SK-N-SH (cell line): ENCODE measurements at regions not wholly inside any gene's neighbourhood (a gene's known extent, or its start where the extent isn't known, plus 50 kb on each side); places are given as distances from the start of the nearest gene placed in this dataset.

Experiments
- CTCF ChIA-PET: fragments of 300-600, 350-600 bp; formaldehyde crosslinking; extraction: SDS; loops from one replicate; lab custom pipeline; 2021; lab: Yijun Ruan, JAX
- POLR2A ChIA-PET: fragments of 350-600 bp; sonication (Branson Sonifier 250); formaldehyde crosslinking; extraction: SDS; loops from one replicate; lab custom pipeline; 2020; ENCODE audit warnings: antibody characterized with exemption, inconsistent platforms; lab: Yijun Ruan, JAX
- DNase-seq: peaks from one replicate; pipeline ENCODE4 v3.0.0; 2012
- H2AFZ ChIP-seq: fragments of 200-600 bp; sonication (generic); 2 replicates; pipeline ENCODE4 v1.8.1; 2016; ENCODE audit warnings: antibody characterized with exemption, mild to moderate bottlenecking, low read depth
- H3F3A ChIP-seq: fragments of 200-600 bp; sonication (generic); replicated peaks from 2 replicates; pipeline ENCODE3; 2016; ENCODE audit warnings: antibody characterized with exemption, mild to moderate bottlenecking; ENCODE audit not compliant: insufficient read depth
- H3K27ac ChIP-seq, 2 experiments: fragments of 200-500 bp in 1 of 2; fragments of 200-600 bp in 1 of 2; sonication (Bioruptor generic) in 1 of 2; sonication (generic), shearing (Covaris generic) in 1 of 2; 2 replicates each; pipeline versions ENCODE4 v1.5.1 to v1.6.1; 2014 to 2016; ENCODE audit warnings: low read depth in 2 of 2, inconsistent platforms in 1 of 2, low read length in 1 of 2, mild to moderate bottlenecking in 1 of 2, mixed read lengths in 1 of 2
- H3K27me3 ChIP-seq: fragments of 200-600 bp; sonication (generic), shearing (Covaris generic); 2 replicates; pipeline ENCODE4 v1.6.1; 2016; ENCODE audit warnings: mixed run types; ENCODE audit not compliant: insufficient read depth
- H3K36me3 ChIP-seq, 2 experiments: fragments of 200-500 bp in 1 of 2; fragments of 200-600 bp in 1 of 2; sonication (Bioruptor generic) in 1 of 2; sonication (generic) in 1 of 2; replicated peaks in 1 of 2; 2 replicates each; pipeline versions ENCODE3 to v1.5.1; 2014 to 2016; ENCODE audit warnings: low read length in 1 of 2, mild to moderate bottlenecking in 1 of 2; ENCODE audit not compliant: insufficient read depth in 2 of 2, control insufficient read depth in 1 of 2
- H3K4me1 ChIP-seq, 2 experiments: fragments of 200-500 bp in 1 of 2; fragments of 200-600 bp in 1 of 2; sonication (Bioruptor generic) in 1 of 2; sonication (generic), shearing (Covaris generic) in 1 of 2; 2 replicates each; pipeline versions ENCODE4 v1.5.1 to v1.6.1; 2014 to 2016; ENCODE audit warnings: low read depth in 1 of 2, low read length in 1 of 2, mixed run types in 1 of 2; ENCODE audit not compliant: insufficient read depth in 2 of 2, control insufficient read depth in 1 of 2
- H3K4me2 ChIP-seq: fragments of 200-600 bp; sonication (generic), shearing (Covaris generic); 2 replicates; pipeline ENCODE4 v1.6.1; 2017; ENCODE audit warnings: mixed run types
- H3K4me3 ChIP-seq, 2 experiments: fragments of 200-500 bp in 1 of 2; fragments of 200-600 bp in 1 of 2; sonication (Bioruptor generic) in 1 of 2; sonication (generic), shearing (Covaris generic) in 1 of 2; 2 replicates each; pipeline versions ENCODE4 v1.5.1 to v1.8.1; 2014 to 2016; ENCODE audit warnings: low read depth in 2 of 2, inconsistent platforms in 1 of 2, low read length in 1 of 2, mild to moderate bottlenecking in 1 of 2, mixed read lengths in 1 of 2, moderate library complexity in 1 of 2
- H3K79me2 ChIP-seq: fragments of 200-600 bp; sonication (generic); 2 replicates; pipeline ENCODE4 v1.8.1; 2017; ENCODE audit warnings: mild to moderate bottlenecking; ENCODE audit not compliant: insufficient read depth
- H3K9ac ChIP-seq: fragments of 200-600 bp; sonication (generic); 2 replicates; pipeline ENCODE4 v1.6.1; 2017; ENCODE audit warnings: mixed run types
- H3K9me2 ChIP-seq: fragments of 200-600 bp; sonication (generic); 2 replicates; pipeline ENCODE4 v1.6.1; 2017; ENCODE audit warnings: mixed run types
- H3K9me3 ChIP-seq: fragments of 200-600 bp; sonication (generic); 2 replicates; pipeline ENCODE4 v1.6.1; 2017; ENCODE audit warnings: mixed run types, mild to moderate bottlenecking, moderate library complexity
- H4K20me1 ChIP-seq: fragments of 200-600 bp; sonication (generic); 2 replicates; pipeline ENCODE4 v1.6.1; 2017; ENCODE audit warnings: mild to moderate bottlenecking, mixed run types; ENCODE audit not compliant: insufficient read depth
- CHD2 ChIP-seq: fragments of 150-350 bp; IDR thresholded peaks from 2 replicates; pipeline ENCODE4 v1.6.1; 2018; ENCODE audit warnings: low read length; ENCODE audit not compliant: partially characterized antibody
- EP300 ChIP-seq, 2 experiments: IDR thresholded peaks; 2 replicates each; pipeline versions ENCODE4 v1.4.0 to v1.6.1; 2012; ENCODE audit warnings: borderline replicate concordance in 1 of 2, low read depth in 1 of 2, low read length in 1 of 2
- EZH2phosphoT487 ChIP-seq: fragments of 200-600 bp; sonication (generic); IDR thresholded peaks from 2 replicates; pipeline ENCODE4 v1.6.1; 2017; ENCODE audit warnings: low read depth, mixed run types, mild to moderate bottlenecking, antibody characterized with exemption, moderate library complexity, borderline replicate concordance
- FOXM1 ChIP-seq: IDR thresholded peaks from 2 replicates; pipeline ENCODE4 v1.4.0; 2012; ENCODE audit warnings: low read depth, mild to moderate bottlenecking
- GABPA ChIP-seq: IDR thresholded peaks from 2 replicates; pipeline ENCODE4 v1.4.0; 2012; ENCODE audit warnings: low read depth, mild to moderate bottlenecking
- GATA2 ChIP-seq: sonication (generic); formaldehyde crosslinking; IDR thresholded peaks from 2 replicates; pipeline ENCODE4 v1.5.0; 2020; ENCODE audit warnings: mild to moderate bottlenecking, missing genetic modification reagents
- MEF2A ChIP-seq: IDR thresholded peaks from 2 replicates; pipeline ENCODE4 v1.4.0; 2012; ENCODE audit warnings: low read depth, borderline replicate concordance
- MXI1 ChIP-seq: IDR thresholded peaks from 2 replicates; pipeline ENCODE4 v1.6.1; 2012; ENCODE audit warnings: mild to moderate bottlenecking, low read depth, low read length, improper control_type of control experiment
- NRF1 ChIP-seq: IDR thresholded peaks from 2 replicates; pipeline ENCODE4 v1.6.1; 2012; ENCODE audit warnings: low read depth, mild to moderate bottlenecking, low read length
- POLR2AphosphoS5 ChIP-seq: IDR thresholded peaks from 2 replicates; pipeline ENCODE4 v1.6.1; 2012; ENCODE audit warnings: low read depth, low read length
- RAD21 ChIP-seq: IDR thresholded peaks from 2 replicates; pipeline ENCODE4 v1.6.1; 2012; ENCODE audit warnings: mild to moderate bottlenecking, low read length
- RCOR1 ChIP-seq: fragments of 150-350 bp; IDR thresholded peaks from 2 replicates; pipeline ENCODE4 v1.6.1; 2017; ENCODE audit warnings: antibody characterized with exemption, low read length
- RFX5 ChIP-seq: IDR thresholded peaks from 2 replicates; pipeline ENCODE4 v1.6.1; 2012; ENCODE audit warnings: mild to moderate bottlenecking, improper control_type of control experiment, low read length
- TAF1 ChIP-seq: IDR thresholded peaks from 2 replicates; pipeline ENCODE4 v1.6.1; 2012; ENCODE audit warnings: low read depth, mild to moderate bottlenecking, low read length, moderate library complexity, borderline replicate concordance
- TCF12 ChIP-seq: IDR thresholded peaks from 2 replicates; pipeline ENCODE4 v1.4.0; 2012
- USF1 ChIP-seq: IDR thresholded peaks from 2 replicates; pipeline ENCODE4 v1.4.0; 2012; ENCODE audit warnings: low read depth, borderline replicate concordance
- YY1 ChIP-seq: IDR thresholded peaks from 2 replicates; pipeline ENCODE4 v1.4.0; 2012; ENCODE audit warnings: low read depth, mild to moderate bottlenecking
- WGBS: methylation state at CpG from one replicate; pipeline ENCODE4 v1.1.6; 2017; ENCODE audit warnings: low lambda C conversion rate; 5-methylcytosine and 5-hydroxymethylcytosine counted together
- TF ChIP-seq, protein P1 (sequence below): fragments of 150-350 bp; IDR thresholded peaks from 2 replicates; pipeline ENCODE4 v1.6.1; 2017; ENCODE audit warnings: antibody characterized with exemption, low read length, low read depth, borderline replicate concordance
- TF ChIP-seq, protein P2 (sequence below): IDR thresholded peaks from 2 replicates; pipeline ENCODE4 v1.6.1; 2012; ENCODE audit warnings: mild to moderate bottlenecking, low read depth, low read length, moderate library complexity

- TF ChIP-seq FOXM1 (no peak), RCOR1 (no peak), RFX5 (no peak)
- TF ChIP-seq, all 33 proteins: peak for 0
These were observed 145.4 kb downstream of the KIF20B start (continued) for GRCh38 chr10:89846786-89847185.

GRCh38 chr10:89852872-89853271 lies 151.5 kb downstream of the KIF20B start:
- Histone ChIP-seq H3K27ac (no peak overlapping the region), H3K9me3 (no peaks in the 10 kb centered on the region), H3K4me3 (no peak overlapping the region), H3K9ac (no peak overlapping the region), H3K4me1 (no peaks in the 10 kb centered on the region; a peak in 1 of 4 replicates), H2AFZ (no peak overlapping the region), H3K36me3 (no peaks in the 10 kb centered on the region), H4K20me1 (no peaks in the 10 kb centered on the region), H3K4me2 (no peak overlapping the region), H3F3A (no peaks in the 10 kb centered on the region), H3K9me2 (no peaks in the 10 kb centered on the region), H3K79me2 (no peaks in the 10 kb centered on the region), H3K27me3 (peaks cover 12% of the 10 kb centered on the region; the same call in 1 of the 2 replicates)
- 32% methylated on average over 5 of the region's 5 CpGs for WGBS
- TF ChIP-seq, protein P1, sequence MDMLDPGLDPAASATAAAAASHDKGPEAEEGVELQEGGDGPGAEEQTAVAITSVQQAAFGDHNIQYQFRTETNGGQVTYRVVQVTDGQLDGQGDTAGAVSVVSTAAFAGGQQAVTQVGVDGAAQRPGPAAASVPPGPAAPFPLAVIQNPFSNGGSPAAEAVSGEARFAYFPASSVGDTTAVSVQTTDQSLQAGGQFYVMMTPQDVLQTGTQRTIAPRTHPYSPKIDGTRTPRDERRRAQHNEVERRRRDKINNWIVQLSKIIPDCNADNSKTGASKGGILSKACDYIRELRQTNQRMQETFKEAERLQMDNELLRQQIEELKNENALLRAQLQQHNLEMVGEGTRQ: no peak
- TF ChIP-seq MXI1 (no peak), CHD2 (no peak), RAD21 (no peak), NRF1 (no peak), GABPA (no peak), MEF2A (no peak), YY1 (no peak), USF1 (no peak), FOXM1 (no peak), GATA2 (CRISPR knock-in tag) (no peak), EP300 (IDR thresholded peaks at IDR 0.05; ENCODE audit: borderline replicate concordance in 1 of 2, low read depth in 1 of 2, low read length in 1 of 2) (no peak), EZH2phosphoT487 (no peak), TAF1 (no peak), POLR2AphosphoS5 (no peak), TCF12 (no peak)
- TF ChIP-seq, protein P2, sequence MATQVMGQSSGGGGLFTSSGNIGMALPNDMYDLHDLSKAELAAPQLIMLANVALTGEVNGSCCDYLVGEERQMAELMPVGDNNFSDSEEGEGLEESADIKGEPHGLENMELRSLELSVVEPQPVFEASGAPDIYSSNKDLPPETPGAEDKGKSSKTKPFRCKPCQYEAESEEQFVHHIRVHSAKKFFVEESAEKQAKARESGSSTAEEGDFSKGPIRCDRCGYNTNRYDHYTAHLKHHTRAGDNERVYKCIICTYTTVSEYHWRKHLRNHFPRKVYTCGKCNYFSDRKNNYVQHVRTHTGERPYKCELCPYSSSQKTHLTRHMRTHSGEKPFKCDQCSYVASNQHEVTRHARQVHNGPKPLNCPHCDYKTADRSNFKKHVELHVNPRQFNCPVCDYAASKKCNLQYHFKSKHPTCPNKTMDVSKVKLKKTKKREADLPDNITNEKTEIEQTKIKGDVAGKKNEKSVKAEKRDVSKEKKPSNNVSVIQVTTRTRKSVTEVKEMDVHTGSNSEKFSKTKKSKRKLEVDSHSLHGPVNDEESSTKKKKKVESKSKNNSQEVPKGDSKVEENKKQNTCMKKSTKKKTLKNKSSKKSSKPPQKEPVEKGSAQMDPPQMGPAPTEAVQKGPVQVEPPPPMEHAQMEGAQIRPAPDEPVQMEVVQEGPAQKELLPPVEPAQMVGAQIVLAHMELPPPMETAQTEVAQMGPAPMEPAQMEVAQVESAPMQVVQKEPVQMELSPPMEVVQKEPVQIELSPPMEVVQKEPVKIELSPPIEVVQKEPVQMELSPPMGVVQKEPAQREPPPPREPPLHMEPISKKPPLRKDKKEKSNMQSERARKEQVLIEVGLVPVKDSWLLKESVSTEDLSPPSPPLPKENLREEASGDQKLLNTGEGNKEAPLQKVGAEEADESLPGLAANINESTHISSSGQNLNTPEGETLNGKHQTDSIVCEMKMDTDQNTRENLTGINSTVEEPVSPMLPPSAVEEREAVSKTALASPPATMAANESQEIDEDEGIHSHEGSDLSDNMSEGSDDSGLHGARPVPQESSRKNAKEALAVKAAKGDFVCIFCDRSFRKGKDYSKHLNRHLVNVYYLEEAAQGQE: no peak
- CTCF ChIA-PET: interaction anchor here (1.1 to 1.9 kb wide), 5 partner anchors 8 to 51 kb away, joined by 3 to 6 read pairs (median 4); no protein-coding TSS in a partner anchor
- POLR2A ChIA-PET: no interaction called here
- DNase-seq: no peak
